M059J (cell line): ENCODE measurements at regions not wholly inside any gene's neighbourhood (a gene's known extent, or its start where the extent isn't known, plus 50 kb on each side); places are given as distances from the start of the nearest gene placed in this dataset.
"Not testable (repeated sequence)": the region's sequence is repeated elsewhere in the genome, so short reads cannot be mapped to it uniquely, and the experiment has no call there.

ENCODE experiments used
- DNase-seq: peaks from one replicate; pipeline ENCODE4 v3.0.0-alpha.2; 2012; ENCODE audit warnings: low read depth

- peak; percentile 91 for DNase-seq
Observed at GRCh38 chr5:91848453-91848852, 465.3 kb upstream of the ARRDC3 start.

GRCh38 chr5:91841423-91841822 is 458.3 kb upstream of the ARRDC3 start:
- no peak for DNase-seq

DNA sequence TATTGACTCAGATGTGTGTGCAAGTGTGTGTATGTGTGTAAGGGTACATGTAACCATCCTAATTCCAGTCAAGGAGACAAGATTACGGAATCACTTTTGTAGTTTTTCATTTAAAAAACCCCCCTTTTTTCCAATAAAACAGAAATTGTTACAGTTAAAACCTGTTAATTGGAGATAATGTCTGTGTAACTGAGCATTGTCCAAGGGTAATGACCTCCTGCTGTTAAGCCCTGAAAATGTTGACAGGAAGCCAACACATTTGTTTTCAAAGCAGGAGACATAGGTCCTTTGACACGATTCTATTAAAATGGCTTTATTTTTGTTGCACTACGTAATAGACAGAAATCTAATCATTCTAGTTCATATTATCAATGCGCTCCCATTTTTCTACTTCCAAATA is 457.3 kb upstream of the ARRDC3 start:
- peak; percentile 3 for DNase-seq

DNA sequence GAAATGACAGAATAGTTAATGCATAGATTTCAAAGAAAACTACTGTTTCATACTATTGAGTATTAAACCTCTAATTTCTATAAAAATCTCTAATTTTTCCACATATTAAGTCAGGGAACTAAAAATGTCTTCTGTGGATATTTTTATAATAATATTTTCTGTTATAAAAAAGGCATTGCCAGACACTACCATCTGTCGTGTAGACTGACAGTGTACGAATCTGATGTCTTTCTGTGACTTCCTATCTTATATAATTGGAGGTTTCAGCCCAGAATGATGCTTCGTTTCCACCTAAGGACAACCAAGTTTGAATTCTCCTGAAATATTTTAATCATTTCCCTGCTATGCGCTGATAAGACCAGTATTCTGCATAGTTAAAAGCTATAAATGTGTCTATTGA is 456.6 kb upstream of the ARRDC3 start:
- DNase-seq, result no peak

GRCh38 chr5:91839233-91839632 is 456.1 kb upstream of the ARRDC3 start:
- no peak for DNase-seq

- no peak for DNase-seq
Observed at GRCh38 chr5:91830361-91830953, 447.3 kb upstream of the ARRDC3 start.

DNA sequence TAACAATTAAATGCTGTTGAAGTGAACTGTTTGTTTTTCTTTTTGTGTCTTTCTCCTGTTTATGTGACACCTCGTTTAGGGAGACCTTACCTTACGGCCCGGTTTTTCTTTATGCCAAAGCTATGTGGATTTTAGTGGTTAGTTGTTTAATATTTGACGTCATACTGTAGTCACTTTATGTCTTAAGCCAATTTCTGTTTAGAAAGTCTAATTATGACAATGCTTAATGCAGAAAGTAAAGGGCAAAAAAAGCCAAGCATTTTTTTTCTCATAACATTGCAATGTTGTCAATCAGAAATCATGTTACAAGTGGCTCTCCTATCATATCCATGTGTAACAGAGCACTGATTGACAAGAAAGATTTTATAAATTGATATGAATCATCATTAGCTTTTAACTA is 442.5 kb upstream of the ARRDC3 start:
- DNase-seq, result no peak

DNA sequence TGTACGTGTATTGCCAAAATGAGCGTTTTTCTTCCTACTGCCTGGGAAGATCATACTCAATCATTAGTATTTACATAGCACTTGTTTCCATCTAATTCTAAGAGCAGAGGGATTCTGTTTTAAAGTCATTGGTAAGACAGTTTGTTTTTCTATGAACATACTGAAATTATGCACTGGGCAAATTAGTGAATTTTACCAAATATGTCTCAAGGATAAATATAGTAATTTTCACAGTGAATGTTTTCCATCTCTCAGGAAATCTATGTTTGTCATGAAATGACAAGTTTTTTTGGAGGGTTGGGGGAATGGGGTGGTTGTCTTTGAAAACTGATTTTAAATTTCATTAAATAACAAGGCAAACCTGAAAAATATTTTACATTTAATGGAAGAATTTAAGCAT is 441.3 kb upstream of the ARRDC3 start:
- no peak for DNase-seq

GRCh38 chr5:91820874-91821273 is 437.8 kb upstream of the ARRDC3 start:
- no peak for DNase-seq

DNA sequence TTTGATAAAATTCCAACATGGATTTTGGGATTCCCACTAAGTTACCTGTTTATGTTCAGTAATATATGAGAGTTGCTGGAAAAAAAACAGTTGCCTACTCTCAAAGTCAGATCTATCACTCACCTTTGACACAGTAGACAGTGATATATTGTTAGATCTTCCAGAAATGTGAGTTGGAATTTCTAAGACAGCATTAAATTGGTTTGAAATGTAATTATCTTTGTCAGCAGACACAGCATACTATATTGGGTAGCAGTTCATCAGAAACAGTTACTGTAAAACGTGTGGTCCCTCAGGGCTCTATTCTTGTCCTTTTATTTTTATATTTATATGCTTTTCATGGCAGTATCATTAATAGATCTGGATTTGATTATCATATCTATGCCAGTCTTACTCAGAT is 433.6 kb upstream of the ARRDC3 start:
- DNase-seq, result no peak

DNA sequence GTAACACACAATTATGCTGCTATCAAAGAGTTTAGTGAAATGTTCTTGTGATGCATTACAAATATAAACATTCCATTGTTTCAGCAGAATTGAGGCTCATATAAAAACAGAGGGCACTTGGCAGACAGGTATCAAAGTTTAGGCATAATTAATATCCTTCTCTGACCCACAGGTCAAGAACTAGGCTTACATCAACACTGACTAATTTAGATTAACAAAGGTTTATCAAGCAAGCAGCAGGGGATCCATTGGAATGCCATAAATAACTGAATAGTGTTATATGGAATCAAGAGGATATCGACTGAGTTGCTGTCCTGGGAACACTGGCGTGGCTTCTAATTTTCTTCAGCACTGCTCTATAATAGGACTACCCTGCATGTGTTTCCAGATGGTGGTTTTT is 414.5 kb upstream of the ARRDC3 start:
- DNase-seq, result peak; percentile 10

- DNase-seq, result peak; percentile 41
Observed at GRCh38 chr5:91794856-91795548, 411.9 kb upstream of the ARRDC3 start.

DNA sequence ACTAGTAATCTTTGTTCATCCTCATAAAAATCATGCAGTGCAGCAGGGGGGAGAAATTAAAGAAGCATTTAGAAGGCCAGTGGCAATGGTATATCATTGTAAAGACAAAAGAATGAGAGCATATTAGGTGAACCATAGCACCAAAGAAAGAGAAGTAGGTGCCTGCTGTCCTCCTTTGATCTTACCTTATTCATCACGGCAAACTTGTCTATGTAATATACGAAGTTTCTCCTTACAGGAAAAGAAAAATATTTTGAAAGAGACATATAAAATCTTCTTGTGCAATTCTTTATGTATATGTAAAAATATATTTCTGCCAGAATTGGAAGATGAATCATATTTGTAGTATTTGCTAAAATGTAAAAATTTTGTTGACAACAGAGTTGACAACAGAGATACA is 411.3 kb upstream of the ARRDC3 start:
- no peak for DNase-seq

- DNase-seq, result peak; percentile 79
Observed at GRCh38 chr5:91787718-91788117, 404.6 kb upstream of the ARRDC3 start.

- DNase-seq, result no peak
Observed at GRCh38 chr5:91777671-91778070, 394.6 kb upstream of the ARRDC3 start.

GRCh38 chr5:91776249-91776648 is 393.1 kb upstream of the ARRDC3 start:
- no peak for DNase-seq

DNA sequence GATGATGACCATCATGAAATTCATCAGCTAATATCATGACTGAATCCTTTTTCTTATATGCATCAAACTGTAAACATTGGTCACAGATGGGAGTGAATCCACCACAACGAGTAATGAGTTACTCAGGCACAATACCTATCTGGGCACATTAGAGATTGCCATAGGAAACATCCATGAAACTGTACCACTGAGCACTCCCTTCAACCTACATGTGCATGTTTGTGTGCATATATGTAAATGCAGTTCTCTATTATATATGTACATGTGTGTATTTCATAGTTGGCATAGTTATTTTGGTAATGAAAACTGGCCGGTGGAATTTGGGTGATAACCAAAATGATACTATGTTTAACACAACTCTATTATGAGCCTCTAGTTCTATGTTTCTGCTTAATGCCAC is 387.3 kb upstream of the ARRDC3 start:
- no peak for DNase-seq

DNA sequence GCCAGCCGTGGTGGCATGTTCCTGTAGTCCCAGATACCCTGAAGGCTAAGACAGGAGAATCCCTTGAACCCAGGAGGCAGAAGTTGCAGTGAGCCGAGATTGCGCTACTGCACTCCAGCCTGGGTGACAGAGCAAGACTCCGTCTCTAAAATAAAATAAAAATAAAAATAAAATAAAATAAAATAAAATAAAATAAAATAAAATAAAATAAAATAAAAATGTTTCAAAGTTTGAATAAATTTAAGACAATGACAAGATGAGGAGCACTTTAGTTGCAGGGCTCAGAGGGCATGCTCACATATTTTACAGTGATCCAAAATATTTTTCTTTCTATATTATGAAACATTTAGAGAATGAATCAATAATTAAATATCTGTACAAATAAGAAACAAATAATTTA is 374.3 kb upstream of the ARRDC3 start:
- not testable (repeated sequence) for DNase-seq

- no peak for DNase-seq
Observed at GRCh38 chr5:91754990-91755389, 371.9 kb upstream of the ARRDC3 start.

DNA sequence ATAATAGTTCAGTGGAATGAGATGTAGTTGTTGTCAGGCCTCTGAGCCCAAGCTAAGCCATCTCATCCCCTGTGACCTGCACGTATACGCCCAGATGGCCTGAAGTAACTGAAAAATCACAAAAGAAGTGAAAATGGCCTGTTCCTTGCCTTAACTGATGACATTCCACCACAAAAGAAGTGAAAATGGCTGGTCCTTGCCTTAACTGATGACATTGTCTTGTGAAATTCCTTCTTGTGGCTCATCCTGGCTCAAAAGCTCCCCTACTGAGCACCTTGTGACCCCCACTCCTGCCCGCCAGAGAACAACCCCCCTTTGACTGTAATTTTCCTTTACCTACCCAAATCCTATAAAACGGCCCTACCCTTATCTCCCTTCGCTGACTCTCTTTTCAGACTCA is 361.4 kb upstream of the ARRDC3 start:
- not testable (repeated sequence) for DNase-seq

DNA sequence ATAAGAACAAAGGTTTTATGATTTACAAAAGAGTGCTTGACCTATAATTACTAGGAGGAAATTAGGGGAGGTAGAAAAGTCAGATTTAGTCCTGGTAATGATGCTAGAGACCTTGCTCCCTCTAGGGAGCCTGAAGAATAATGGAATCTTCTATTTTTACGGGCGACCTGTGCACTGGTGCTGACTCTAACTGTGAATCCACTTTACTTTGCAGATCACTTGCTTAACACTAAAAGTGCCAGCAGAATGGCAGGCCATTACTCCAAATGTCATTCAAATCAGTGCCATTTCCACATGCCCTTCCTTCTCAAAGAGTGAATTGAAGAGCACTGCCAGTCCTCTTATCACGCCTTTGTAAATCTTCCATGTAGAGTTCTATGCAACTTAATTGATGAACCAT is 359.4 kb upstream of the ARRDC3 start:
- DNase-seq, result no peak

DNA sequence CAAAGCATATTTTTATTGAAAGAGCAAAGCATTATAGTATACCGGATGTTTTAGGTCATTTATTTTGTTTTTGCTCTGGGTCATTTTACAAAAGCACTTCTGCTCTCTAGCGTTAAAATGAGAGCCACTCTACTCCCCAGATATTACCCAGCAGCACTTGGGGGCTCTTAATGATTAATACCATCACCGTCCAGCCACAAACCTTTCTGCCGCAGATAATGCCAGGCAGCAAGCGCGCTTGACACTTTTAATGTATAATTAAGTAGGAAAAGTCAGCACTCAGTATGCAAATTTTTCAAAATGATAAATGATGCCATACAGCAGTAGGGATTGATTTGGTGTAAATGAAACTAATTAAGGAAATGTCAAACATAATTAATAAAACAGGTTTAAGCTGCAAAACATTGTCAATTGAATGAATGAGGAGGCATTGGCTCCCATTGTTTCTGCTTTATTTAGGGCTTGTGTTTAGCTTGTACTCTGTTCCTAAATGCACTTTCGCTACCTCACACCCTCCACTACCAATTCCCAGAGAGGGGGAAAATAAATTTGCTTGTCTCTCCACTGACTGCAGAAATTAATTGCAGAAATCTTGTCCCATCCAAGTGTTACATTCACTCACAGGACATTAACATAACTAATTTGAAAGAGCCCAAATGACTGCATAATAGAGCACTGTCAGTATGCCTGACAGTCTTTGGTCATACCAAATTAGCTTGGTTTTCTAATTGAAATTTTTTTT is 358.8 kb upstream of the ARRDC3 start:
- no peak for DNase-seq

GRCh38 chr5:91730026-91730425 is 346.9 kb upstream of the ARRDC3 start:
- no peak for DNase-seq
